NB4 (cell line): ENCODE measurements at regions not wholly inside any gene's neighbourhood (a gene's known extent, or its start where the extent isn't known, plus 50 kb on each side); places are given as distances from the start of the nearest gene placed in this dataset.

Experiments used
- CTCF ChIP-seq: IDR thresholded peaks from one replicate; pipeline ENCODE4 v1.5.1; 2012; ENCODE audit warnings: low read depth, low read length
- MAX ChIP-seq: IDR thresholded peaks from 2 replicates; pipeline ENCODE4 v1.6.1; 2011; ENCODE audit warnings: low read depth, low read length
- MYC ChIP-seq: IDR thresholded peaks from 2 replicates; pipeline ENCODE4 v1.6.1; 2011; ENCODE audit warnings: low read depth, low read length
- POLR2A ChIP-seq: IDR thresholded peaks from 2 replicates; pipeline ENCODE4 v1.6.1; 2011; ENCODE audit warnings: mild to moderate bottlenecking; ENCODE audit not compliant: insufficient read length; ENCODE audit errors: extremely low read depth

DNA sequence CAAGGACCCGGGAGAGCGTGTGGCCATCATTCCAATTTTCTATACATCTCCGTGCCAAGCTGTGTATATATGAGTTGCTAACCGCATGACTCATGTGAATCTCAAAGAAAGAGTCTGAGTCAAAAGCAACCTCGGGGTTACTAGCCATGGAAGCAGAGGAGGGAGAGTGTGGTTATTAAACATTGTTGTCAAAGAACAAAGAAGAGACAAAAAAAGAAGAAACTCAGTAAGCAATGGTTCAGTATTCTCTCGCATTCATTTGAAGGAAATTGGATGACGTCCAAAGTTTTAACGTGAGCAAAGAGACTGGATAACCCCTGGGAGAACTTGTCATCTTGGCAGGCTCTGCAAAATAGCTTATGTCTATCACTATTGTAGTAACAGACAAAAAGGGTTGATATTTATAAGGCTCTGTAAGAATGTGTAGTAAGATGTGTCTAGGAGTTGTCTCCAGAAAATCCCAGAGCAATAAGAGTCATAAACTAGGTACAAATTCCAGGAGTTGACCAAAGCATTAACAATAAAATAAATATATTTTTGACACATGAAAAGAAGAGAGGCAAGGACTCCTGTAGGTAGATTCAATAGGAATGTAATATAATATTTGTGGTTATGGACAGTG lies 52.8 kb upstream of the GRM7 start:
- TF ChIP-seq CTCF (no peak), POLR2A (no peak), MAX (no peak), MYC (no peak)
